22Rv1 (cell line): ENCODE measurements at regions not wholly inside any gene's neighbourhood (a gene's known extent, or its start where the extent isn't known, plus 50 kb on each side); places are given as distances from the start of the nearest gene placed in this dataset.

Experiments used
- CTCF ChIP-seq: fragments of 450-650 bp; IDR thresholded peaks from 2 replicates; pipeline ENCODE4 v1.5.1; 2017; ENCODE audit warnings: mild to moderate bottlenecking
- ZFX ChIP-seq: fragments of 450-650 bp; IDR thresholded peaks from 2 replicates; pipeline ENCODE4 v1.6.1; 2017; ENCODE audit warnings: antibody characterized with exemption, borderline replicate concordance

DNA sequence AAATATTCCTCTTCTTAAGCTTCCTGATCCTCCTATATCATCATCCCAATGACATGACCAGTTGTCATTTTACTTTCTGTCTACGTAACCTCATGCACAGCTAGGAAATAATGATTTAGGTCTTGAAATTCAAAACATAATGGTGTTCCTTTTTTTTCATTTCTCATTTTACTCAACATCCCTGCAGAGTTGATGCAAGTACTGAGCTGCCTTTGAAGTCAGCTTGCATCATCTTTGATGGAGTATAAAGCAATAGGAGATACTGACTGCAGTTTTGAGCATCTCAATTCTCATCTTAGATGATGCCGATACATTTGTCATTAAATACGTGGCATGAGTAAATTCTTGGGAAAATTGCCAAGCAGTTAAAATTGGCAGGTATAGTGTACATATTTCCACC is 346.1 kb downstream of the ZIC1 start:
- TF ChIP-seq CTCF (no peak), ZFX (no peak)
